ENCODE measurements at regions not wholly inside any gene's neighbourhood (a gene's known extent, or its start where the extent isn't known, plus 50 kb on each side); places are given as distances from the start of the nearest gene placed in this dataset.

DNA sequence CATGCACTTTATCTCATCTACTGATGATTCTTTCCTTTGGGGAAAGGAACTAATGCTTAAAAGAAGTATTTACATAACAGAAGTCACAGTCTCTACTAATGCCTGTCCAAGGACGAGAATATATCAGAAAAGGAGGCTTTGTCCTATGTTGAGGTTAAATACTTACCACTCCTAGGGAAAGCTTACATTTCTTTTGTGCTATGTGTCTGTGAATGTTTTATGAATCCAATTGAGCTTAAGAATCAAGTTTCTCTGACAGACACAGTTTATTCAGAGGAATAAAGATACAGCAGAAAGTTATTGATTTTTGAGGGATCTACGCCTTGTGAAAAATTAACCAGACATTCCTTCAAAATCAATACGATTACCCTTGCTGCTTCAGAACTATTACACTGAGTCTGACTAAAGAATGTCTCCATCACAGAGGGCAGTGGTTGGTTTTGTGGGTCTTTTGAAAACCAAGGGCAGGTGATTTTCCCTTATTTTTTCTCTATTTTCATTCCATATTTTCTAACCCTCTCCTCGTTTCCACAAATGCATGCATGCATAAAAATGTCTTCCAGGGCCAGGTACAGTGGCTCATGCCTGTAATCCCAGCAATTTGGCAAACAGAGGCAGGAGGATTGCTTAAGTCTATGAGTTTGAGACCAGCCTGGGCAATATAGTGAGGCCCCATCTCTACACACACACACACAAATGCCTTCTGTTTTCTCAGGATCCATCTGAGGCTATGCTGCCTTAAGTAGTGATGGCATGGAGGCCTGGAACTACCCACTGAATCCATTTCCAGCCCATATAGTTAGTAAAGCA is 1095.1 kb downstream of the GALC start:
- no peak for DNase-seq (ENCODE audit: low read depth)

DNA sequence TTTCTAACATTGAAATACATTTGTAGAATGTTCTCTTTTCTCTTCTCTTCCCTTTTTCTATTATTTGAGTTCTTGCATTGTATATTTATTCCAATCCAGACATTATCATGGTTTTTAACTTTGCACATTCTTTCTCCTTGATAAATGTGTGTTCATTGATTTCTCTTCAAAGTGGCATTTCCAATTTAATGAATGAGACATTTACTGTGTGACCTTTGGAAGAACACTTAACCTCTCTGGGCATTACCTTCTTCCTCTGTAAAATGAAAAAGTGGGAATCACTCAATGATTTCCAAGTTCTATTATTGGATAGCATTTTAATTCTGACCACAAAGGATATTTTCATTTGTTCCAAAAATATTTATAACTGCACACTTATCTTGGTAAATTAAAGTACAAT is 1095.8 kb downstream of the GALC start:
- no peak for DNase-seq (ENCODE audit: low read depth)

DNA sequence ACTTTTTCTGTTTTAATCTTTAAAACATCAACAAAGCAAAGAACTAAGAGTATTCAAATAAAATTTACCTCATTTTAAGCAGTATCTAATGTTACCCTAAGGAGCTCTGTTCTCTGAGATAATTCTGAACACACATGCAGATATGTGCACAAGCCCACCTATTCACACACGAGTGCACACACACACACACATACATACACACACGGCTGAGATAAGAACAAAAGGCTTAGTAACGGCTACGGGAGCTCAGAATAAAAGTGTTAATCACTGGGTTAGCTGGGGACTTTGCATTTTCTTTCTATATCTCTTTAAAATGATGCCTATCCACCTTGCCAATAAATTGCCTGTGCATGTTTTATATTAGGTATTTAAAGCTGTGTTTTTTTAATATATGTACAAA is 1096.3 kb downstream of the GALC start:
- DNase-seq (ENCODE audit: low read depth), result no peak

DNA sequence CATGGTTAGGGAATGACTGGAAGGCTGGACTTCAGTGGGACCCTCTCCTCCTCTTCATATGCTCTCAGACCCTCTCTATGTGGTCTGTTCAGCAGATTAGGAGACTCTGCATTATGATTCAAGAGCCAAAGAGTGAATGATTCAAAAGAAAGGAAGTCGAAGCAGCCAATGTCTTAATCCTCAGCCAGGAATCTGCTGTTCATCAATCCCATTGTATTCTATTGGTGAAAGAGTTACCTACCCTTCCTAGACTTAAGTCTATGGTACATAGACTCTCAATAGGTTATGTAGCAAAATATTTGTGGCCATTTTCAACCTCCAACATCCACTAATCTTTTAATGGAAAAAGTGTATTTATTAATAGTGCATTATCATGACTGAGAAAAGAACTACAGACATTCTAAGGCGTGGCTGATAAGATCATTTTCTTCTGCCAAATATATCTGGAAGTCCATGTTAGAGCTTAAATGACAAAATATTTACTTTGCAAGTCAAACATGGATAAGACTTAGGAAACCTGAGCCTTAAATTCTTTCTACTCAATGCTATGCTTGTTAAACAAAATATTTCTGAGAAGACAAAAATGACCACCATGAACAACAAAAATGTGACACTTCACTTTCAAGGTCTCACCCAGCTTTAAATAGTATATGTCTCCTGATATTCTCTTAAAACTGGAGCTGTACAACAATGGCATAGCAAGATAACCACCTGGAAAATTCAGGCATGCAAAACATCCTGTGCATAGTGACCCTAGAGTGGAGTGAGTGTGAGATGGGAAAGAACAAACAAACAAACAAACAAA is 1100.6 kb downstream of the GALC start:
- DNase-seq (ENCODE audit: low read depth), result no peak

GRCh38 chr14:86885280-86885679 is 1107.7 kb downstream of the GALC start:
- no peak for DNase-seq (ENCODE audit: low read depth)

DNA sequence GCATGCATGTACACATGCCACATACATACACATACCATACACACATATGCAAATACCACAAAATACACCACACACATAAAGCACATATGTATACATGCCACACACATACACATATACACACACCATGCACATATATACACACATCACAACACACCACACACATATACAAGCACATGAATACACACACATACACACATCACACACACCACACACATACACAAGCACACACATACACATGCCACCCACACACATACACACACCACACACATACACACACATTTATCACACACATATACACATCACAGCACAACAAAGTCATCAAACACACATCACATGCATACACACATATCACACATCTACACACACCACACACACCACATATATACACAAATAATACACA is 1108.5 kb downstream of the GALC start:
- no peak for DNase-seq (ENCODE audit: low read depth)

GRCh38 chr14:86882818-86883217 is 1110.2 kb downstream of the GALC start:
- no peak for DNase-seq (ENCODE audit: low read depth)

GRCh38 chr14:86865934-86866333 is 1127.0 kb downstream of the GALC start:
- no peak for DNase-seq (ENCODE audit: low read depth)

GRCh38 chr14:86858591-86858990 is 1134.4 kb downstream of the GALC start:
- no peak for DNase-seq (ENCODE audit: low read depth)

GRCh38 chr14:86858031-86858430 is 1135.0 kb downstream of the GALC start:
- DNase-seq (ENCODE audit: low read depth), result no peak

DNA sequence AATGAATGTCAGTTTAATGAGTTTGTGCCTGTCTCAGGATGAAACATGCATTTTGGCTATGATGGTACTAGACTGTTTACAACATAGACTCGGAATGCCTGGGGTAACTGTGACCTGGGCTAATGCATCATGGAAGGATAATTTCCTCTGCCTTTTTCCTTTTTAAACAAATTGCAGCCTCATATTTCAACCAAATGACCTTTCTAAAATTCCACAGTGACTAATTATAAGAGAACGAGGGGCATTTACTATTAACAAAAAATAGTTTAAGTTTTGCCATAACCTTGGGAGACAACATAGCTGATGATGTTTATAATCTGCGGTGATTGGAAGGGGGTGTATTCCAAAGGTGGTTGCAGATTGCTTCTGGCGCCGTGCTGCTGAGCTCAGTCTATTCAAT is 1140.5 kb downstream of the GALC start:
- DNase-seq (ENCODE audit: low read depth), result no peak

DNA sequence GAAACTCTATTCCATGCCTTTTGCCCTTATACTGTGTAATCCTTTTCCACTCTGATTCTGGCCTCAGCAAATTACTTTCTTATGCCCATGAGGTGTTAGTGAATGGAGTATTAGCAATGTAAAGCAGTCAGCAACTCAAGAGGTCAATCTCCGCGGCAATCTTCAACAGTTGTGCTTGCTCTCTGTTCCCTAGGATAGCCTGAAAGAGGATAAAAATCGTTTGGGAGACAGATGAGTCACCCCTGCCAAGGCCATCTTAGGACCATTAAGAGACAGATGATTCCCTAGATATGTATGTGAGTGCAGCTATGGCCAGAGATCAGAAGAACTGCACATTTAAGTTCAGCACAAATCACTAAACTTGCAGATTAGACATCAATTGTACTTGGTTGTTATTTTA is 1145.8 kb downstream of the GALC start:
- DNase-seq (ENCODE audit: low read depth), result no peak

DNA sequence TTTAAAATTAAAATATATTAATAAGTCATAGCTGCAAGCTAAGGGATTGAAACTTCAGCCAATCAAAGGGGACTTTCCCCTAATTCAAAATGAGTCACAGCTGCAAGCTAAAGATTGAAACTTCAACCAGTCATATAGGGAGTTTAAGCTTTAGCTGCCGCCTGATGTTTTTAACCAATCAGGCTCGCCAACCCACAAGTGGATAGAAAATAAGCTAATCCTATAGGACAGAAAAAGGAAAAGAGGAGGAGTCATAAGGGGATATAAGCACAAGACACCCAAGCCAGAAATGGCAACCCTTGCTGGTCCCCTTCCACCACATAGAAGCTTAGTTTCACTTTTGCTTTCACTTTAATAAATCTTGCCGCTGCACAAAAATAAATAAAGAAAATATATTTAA is 1154.6 kb downstream of the GALC start:
- no peak for DNase-seq (ENCODE audit: low read depth)

DNA sequence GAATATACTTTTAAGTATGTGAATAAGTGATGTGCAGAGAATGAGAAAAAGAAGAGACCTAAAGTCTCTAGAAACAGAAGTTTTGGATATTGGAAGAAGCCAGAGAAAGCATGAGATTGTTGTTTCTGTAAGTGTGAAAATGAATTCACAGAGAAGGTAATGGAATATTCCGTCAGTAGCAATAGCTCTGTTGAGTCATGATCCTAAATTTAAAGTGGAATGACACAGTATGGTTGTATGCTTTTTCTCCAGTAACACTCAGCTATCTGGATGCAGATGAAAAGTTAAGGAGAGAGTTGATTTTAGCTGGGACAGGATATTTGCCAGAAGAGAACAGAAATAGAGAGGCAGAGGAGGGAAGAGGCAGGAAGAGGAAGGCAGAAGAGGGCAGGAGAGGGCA is 1166.3 kb downstream of the GALC start:
- no peak for DNase-seq (ENCODE audit: low read depth)

DNA sequence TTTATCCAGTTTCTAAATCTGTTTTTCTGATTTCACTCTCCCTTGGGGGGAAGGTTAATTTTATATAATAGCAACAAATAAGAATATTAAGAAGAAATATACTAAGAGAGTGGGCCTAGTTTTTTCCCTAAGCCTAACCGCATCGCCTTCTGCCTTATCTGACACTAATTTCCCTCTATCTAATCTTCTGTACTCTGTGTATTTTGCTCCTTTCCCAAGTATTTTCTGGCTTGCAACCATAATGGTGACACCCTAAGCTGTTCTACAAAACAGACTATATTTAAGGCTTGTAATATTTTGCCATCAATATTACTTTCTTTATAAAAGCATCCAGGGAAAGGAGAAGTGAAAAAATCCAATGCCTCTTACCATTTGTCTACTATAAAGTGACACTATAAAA is 1168.8 kb downstream of the GALC start:
- no peak for DNase-seq (ENCODE audit: low read depth)

DNA sequence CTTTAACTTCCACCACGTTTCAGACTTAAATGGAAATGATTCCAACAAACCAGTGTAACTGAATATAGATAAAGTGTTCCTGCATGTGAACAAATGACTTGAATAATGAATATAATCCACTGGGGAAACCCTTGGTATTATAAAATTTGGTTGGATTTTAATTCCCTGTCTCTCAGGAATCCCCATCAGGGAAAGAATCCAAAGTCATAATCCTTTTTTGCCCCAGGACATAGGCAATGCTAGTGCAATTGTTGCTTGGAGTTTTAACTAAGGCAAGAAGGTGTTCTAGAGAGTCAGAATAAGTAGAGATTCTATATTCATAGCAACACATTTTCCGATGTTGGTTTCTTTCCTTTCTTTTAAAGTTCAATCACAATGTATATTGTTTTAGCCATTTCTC is 1169.4 kb downstream of the GALC start:
- no peak for DNase-seq (ENCODE audit: low read depth)

DNA sequence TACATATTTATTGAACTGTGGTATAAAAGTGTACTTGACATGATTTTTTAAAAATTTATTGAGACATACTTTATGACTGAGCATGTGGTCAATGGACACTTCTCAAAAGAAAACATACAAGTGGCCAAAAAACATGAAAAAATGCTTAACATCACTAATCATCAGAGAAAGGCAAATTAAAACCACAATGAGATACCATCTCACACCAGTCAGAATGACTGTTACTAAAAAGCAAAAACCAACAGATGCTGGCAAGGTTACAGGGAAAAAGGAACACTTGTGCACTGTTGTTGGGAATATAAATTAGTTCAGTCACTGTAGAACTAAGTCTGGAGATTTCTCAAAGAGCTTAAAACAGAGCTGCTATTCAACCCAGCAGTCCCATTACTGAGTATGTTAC is 1177.6 kb downstream of the GALC start:
- no peak for DNase-seq (ENCODE audit: low read depth)

- DNase-seq (ENCODE audit: low read depth), result peak; percentile 4
These were observed 1190.3 kb downstream of the GALC start for GRCh38 chr14:86802726-86803125.

GRCh38 chr14:86799244-86799647 is 1193.7 kb downstream of the GALC start:
- DNase-seq (ENCODE audit: low read depth), result peak; percentile 99

- DNase-seq (ENCODE audit: low read depth), result no peak
These were observed 1194.7 kb downstream of the GALC start for GRCh38 chr14:86798330-86798729.

GRCh38 chr14:86797075-86797351 is 1196.0 kb downstream of the GALC start:
- DNase-seq (ENCODE audit: low read depth), result no peak

GRCh38 chr14:86796221-86797074 is 1196.5 kb downstream of the GALC start:
- peak; percentile 70 for DNase-seq (ENCODE audit: low read depth)

DNA sequence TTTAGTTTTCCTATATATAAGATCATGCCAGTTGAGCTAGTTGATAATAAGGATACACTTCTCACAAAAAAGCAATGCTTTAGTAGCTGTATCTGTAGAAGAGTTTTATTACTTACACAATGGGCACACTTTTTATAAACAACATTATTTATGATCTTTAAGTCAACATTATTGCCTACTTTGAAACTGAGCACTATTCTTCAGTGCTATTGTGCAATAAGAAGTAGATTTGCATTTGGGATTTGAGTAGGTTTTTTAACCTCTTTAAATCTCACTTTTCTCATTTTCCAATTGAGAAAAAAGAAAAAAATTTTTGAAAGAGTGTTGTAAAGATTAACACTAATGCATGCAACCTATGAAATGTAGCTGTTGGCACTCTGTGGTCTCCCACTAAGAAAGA is 1198.3 kb downstream of the GALC start:
- no peak for DNase-seq (ENCODE audit: low read depth)

Measured in amniotic epithelial cell (primary cell).